ENCODE measurements at regions not wholly inside any gene's neighbourhood (a gene's known extent, or its start where the extent isn't known, plus 50 kb on each side); places are given as distances from the start of the nearest gene placed in this dataset.

GRCh38 chr10:131781791-131782190, 119.0 kb upstream of the PPP2R2D start:
- DNase-seq = no peak

GRCh38 chr10:131784363-131785120, 116.3 kb upstream of the PPP2R2D start:
- DNase-seq = no peak

- DNase-seq = no peak
Observed at GRCh38 chr10:131785121-131785460, 115.7 kb upstream of the PPP2R2D start.

GRCh38 chr10:131786756-131787605, 113.8 kb upstream of the PPP2R2D start:
- no peak for DNase-seq

GRCh38 chr10:131787961-131788360, 112.8 kb upstream of the PPP2R2D start:
- DNase-seq = no peak

DNA sequence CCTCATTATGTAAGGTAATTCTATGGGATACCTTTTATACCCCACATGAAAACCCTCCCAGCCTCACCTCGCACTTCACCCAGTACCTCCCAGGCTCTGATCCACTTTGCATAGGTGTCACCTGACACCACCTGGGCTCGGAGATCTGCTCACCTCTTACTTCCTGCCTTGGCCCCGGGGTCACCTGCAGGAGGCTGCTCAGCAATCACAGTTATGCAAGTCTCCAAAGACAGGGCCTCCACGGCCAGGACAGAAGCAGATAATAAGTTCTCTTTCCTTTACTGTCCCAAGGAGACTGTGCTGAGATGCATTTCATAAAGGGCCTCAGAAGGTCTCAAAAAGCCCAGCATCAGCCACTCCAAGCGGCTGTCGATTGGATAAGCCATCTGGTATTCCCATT, 112.4 kb upstream of the PPP2R2D start:
- no peak for DNase-seq

- no peak for DNase-seq
Observed at GRCh38 chr10:131789516-131789915, 111.3 kb upstream of the PPP2R2D start.

- no peak for DNase-seq
Observed at GRCh38 chr10:131790021-131790420, 110.8 kb upstream of the PPP2R2D start.

DNA sequence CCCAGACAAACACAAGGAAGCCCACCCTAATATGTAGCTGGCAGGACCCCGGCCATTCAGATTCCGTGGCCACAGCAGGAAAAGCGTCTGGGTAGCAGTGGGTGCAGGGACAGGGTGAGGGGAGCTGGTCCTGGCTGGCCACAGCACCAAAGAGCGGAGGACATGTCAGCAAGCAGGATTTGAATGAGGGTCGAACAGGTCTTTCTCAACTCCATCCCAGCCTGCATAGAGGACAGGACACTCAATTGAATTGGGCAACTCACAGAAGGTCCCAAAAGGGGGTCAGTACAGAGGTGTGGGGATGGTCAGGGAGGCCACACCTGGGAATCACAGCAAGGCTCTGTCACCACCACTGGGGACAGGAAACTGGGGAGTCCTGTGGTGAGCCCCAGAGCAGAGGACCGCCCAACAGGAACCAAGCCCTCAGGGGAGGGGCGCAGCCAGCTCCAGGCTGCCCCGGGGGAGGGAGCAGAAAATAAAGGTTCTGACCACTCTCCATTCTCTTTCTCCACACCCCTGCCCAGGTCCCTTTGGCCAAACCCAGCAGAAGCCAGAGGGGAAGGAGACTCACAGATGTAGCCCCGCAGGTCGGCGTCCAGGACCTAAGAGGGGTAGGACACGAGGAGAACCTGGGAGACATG, 108.7 kb upstream of the PPP2R2D start:
- no peak for DNase-seq

DNA sequence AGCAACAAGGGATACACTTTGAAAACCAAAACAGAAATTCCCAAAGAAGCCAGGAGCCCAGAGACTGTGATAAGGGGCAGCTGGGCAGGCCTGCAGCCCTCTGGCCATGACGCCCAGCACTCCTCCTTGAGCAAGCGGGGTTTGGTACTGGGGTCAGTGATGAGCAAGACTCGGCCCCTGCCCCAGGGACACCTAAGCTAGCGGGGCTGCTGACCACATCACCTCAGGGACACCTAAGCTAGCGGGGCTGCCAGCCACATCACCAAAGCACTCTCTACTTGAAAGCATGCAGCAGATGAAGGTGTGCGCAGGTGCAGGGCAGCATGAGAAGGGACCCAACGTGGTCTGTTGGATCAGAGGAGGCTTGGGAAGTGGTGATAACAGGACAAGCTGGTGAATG, 108.0 kb upstream of the PPP2R2D start:
- DNase-seq = no peak

DNA sequence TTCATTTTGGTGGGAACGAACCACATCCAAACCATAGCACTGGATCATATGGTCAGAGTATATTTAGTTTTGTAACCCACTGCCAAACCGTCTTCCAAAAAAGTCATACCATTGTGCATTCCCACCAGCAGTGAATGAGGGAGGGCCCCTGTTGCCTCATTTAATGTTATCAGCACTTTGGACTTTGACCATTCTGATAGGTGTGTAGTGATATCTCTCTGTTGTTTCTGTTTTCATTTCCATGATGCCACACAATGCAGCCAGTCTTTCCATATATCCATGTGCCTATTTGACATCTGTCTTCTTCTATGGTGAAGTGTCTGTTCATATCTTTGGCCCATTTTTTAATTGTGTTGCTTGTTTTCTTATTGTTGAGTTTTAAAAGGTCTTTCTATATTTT, 105.0 kb upstream of the PPP2R2D start:
- no peak for DNase-seq

GRCh38 chr10:131797626-131798025, 103.2 kb upstream of the PPP2R2D start:
- no peak for DNase-seq

- no peak for DNase-seq
Observed at GRCh38 chr10:131799429-131799828, 101.4 kb upstream of the PPP2R2D start.

DNA sequence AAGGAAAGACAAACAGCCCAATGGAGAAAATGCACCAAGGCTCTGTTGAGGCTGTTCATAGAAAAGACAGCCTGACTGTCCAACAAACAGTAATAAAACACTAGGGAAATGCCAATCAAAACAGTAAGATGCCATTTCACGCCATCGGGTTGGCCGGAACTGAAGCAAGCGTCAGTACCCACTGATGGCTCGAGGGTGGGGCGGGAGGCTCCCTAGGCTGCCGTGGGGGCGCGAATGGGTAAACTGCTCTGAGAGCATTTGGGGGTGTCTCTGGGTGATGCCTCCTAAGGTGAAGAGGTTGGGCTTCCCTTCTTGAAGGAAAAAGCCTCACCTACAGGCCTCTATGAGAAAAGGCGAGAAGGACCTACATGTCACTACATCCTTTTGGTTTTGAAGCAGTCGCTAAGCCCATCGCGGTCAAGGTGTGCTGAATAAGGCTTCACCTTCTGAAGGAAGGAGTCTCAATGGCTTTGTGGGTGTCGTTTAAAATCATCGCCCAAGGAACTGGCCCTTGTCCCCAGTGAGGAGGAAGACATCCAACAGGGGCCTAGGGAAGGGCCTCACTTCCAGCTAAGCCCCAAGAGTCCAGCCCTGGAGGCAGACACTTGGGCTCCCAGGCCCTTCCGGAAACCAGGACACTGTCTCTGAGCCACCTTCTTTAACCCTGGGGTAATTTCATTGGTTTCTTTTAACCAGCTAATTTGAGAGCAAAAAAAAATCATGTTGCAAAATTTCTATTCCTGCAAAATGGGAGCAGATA, 98.5 kb upstream of the PPP2R2D start:
- no peak for DNase-seq

DNA sequence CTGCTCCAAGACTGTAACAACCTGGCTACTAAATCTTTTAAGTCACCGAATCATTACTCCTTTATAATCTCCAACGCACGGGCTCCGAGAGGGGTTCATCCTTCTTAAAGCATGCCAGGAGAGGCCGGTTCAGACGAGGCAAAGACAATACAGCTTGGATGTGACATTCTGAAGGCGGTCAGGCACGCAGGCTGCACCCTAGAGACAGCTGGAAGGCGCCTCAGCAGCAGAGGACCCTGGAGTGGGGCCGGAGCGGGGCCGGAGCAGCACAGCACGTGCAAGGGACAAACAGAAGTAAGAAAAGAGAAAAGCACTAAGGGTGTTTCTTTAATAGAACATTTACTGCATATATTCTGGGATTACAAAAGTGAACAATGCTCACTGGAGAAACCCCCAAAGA, 97.8 kb upstream of the PPP2R2D start:
- DNase-seq = no peak

- DNase-seq = no peak
Observed at GRCh38 chr10:131803860-131804425, 96.9 kb upstream of the PPP2R2D start.

DNA sequence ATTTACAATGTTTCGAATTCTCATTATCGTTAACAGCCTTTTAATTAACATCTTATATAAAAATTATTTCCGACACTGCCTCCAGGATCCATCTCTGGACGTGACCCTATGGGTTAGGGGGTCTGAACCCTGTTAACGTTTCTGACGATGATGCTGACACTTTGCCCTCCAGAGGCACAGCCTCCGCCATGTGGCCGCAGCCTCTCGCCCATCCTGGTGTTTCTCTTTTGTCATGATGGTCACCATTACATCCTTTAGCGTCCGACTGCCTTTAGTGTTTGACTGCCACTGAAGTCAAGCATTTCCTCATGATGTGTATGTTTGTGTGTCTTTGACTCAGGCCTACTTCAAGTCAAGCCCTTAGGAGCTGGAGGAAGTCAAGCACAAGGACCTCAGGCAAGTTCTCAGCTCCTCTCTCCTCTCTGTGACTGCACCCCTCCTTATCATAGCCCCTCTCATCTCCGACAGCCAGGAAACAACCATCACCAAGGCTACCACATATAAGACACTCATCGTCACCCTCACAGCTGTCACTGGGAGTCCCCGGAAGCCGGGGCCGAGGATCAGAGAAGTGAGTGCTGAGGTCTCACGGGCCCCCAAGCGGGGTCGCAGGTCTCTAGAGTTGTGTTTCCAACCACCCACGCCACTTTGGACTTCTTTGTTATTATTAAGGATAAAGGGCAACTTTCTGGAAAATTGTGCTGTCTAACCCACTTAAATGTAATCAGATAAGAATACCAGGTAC, 96.1 kb upstream of the PPP2R2D start:
- no peak for DNase-seq

DNA sequence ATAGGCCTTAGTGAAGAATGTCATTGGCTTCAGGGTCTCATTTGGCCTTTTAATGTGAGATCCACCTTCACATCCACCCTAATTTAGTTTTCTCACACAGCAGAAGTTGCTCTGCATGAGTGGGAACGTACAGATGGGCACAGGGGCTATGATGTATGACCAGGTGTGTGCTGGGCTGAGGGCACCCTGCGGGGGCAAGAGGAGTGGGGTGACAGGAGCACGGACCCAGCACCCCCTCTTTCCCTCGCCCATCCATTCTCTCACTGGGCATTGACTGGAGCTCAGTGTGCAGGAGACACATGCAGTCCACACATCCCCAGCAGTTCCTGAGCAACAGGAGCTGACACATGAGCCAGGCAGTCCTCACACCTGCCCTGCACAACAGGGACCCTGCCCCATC, 95.1 kb upstream of the PPP2R2D start:
- DNase-seq = no peak

GRCh38 chr10:131806146-131806545, 94.7 kb upstream of the PPP2R2D start:
- no peak for DNase-seq

DNA sequence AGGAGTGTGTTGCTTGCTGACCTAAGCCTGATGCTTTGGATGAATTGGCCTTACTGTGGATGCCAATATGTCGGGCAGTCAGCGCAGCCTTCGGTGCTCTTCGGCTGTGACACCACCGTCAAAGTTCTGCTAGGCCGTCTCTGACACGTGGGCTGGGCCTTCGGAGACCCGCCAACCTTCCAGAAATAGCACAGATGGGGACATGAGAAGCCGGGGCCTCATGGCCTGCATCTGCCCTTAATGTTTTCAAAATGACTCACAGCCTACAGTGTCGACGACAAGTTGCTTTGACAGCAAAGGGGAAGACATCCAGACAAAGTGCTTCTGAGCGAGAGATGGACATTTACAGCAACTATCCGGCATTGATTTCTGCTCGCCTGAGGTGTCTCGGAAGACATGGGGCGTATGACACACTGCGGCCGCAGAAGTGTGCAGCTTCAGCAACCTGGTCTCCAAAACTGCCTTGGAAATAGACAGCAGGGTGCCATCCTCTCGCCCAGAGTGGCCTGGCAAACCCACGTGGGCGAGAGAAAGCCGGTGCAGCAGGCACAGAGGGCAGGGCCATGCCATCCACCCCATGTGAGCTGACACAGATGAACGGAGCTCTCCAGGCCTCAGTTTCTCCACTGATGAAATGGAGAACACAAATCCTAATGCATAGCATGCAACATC, 94.0 kb upstream of the PPP2R2D start:
- no peak for DNase-seq

DNA sequence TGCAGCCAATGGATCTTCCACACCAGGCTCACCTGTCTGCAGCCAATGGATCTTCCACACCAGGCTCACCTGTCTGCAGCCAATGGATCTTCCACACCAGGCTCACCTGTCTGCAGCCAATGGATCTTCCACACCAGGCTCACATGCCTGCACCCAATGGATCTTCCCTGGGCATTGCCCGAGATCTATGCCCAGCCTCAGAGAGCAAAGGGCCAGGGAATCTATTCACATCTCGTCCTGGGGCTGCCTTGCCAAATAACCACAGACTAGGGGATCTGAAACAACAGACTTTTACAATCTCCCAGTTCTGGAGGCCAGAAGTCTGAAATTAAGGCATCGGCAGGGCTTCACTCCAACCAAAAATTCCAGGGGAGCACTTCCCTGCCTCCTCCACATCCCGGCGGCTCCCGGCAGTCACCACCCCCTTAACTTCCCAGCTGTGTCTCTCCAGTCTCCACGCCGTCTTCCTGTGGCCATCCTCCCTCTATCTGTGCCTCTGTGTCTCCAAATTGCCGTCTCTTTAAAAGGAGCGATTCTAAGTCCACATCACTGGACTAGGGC, 92.4 kb upstream of the PPP2R2D start:
- DNase-seq = no peak
